PFSK-1 (cell line): ENCODE measurements at regions not wholly inside any gene's neighbourhood (a gene's known extent, or its start where the extent isn't known, plus 50 kb on each side); places are given as distances from the start of the nearest gene placed in this dataset.

Source experiments
- POLR2AphosphoS5 ChIP-seq: IDR thresholded peaks from 2 replicates; pipeline ENCODE4 v1.6.1; 2012; ENCODE audit warnings: low read depth, mild to moderate bottlenecking, control low read depth, low read length, moderate library complexity
- TF ChIP-seq, protein P1 (sequence below), 2 experiments: IDR thresholded peaks; 2 replicates each; pipeline versions ENCODE4 v1.6.1 to v1.8.0; 2011 to 2012; ENCODE audit warnings: low read depth in 2 of 2, low read length in 2 of 2, control low read depth in 1 of 2, inconsistent platforms in 1 of 2, mild to moderate bottlenecking in 1 of 2, moderate library complexity in 1 of 2; ENCODE audit not compliant: insufficient read depth in 1 of 2

DNA sequence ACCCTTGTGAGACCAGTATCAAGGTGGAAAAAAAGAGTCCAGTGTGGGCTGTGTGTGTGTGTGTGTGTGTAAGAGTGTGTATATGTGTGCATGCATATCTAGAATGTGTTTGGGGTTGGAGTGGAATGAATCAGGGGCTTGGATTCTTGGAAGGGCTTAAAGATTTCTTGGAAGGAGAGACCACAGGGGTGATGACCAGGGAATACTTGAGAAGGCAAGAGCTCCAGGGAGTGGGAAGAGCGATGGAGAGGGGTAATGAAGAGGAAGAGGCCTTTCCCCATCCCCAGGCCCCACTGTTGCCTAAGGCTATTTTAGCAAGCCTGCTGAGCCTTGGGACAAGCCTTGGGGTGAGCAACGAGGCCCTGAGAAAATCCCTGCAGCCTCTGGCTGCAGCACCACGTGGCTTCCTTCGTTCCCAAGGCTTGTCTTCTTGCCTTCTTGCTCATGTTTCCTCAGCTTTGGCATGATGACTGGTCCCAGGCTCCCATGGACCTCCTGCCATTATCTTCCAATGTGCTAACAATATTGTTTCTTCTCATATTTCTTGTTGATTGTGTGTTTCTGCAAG lies 663.4 kb downstream of the INHBA start:
- no peak for TF ChIP-seq POLR2AphosphoS5
- TF ChIP-seq, protein P1, sequence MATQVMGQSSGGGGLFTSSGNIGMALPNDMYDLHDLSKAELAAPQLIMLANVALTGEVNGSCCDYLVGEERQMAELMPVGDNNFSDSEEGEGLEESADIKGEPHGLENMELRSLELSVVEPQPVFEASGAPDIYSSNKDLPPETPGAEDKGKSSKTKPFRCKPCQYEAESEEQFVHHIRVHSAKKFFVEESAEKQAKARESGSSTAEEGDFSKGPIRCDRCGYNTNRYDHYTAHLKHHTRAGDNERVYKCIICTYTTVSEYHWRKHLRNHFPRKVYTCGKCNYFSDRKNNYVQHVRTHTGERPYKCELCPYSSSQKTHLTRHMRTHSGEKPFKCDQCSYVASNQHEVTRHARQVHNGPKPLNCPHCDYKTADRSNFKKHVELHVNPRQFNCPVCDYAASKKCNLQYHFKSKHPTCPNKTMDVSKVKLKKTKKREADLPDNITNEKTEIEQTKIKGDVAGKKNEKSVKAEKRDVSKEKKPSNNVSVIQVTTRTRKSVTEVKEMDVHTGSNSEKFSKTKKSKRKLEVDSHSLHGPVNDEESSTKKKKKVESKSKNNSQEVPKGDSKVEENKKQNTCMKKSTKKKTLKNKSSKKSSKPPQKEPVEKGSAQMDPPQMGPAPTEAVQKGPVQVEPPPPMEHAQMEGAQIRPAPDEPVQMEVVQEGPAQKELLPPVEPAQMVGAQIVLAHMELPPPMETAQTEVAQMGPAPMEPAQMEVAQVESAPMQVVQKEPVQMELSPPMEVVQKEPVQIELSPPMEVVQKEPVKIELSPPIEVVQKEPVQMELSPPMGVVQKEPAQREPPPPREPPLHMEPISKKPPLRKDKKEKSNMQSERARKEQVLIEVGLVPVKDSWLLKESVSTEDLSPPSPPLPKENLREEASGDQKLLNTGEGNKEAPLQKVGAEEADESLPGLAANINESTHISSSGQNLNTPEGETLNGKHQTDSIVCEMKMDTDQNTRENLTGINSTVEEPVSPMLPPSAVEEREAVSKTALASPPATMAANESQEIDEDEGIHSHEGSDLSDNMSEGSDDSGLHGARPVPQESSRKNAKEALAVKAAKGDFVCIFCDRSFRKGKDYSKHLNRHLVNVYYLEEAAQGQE (IDR thresholded peaks at IDR 0.05; ENCODE audit: insufficient read depth in 1 of 2, low read depth in 2 of 2, low read length in 2 of 2), result no peak
